Psoas muscle (tissue), 7 donors: ENCODE measurements at regions not wholly inside any gene's neighbourhood (a gene's known extent, or its start where the extent isn't known, plus 50 kb on each side); places are given as distances from the start of the nearest gene placed in this dataset.

ENCODE experiments used
- ATAC-seq, 4 donors: fragments of 200-7000 bp; cut with Tn5 transposase; one replicate each; pipeline ENCODE4 v1.9.1; 2020; ENCODE audit warnings: moderate library complexity in 3 of 4, mild to moderate bottlenecking in 2 of 4
- DNase-seq, 2 donors: peaks; one replicate each; pipeline ENCODE4 v3.0.0-alpha.2; 2020
- H3K27ac ChIP-seq: fragments of 200-600 bp; one replicate; pipeline ENCODE4 v1.8.0; 2022
- H3K27me3 ChIP-seq, 3 donors: fragments of 200-600 bp in 1 of 3; one replicate each; pipeline versions ENCODE4 v1.6.1 to v1.8.0; 2013 to 2022; ENCODE audit warnings: low read length in 2 of 3, mild to moderate bottlenecking in 2 of 3, moderate library complexity in 1 of 3; ENCODE audit not compliant: insufficient read depth in 3 of 3
- H3K36me3 ChIP-seq, 2 donors: fragments of 200-600 bp in 1 of 2; one replicate each; pipeline versions ENCODE4 v1.6.1 to v1.8.0; 2013 to 2022; ENCODE audit warnings: low read depth in 1 of 2, mild to moderate bottlenecking in 1 of 2, moderate library complexity in 1 of 2; ENCODE audit not compliant: insufficient read depth in 1 of 2
- H3K4me1 ChIP-seq: fragments of 200-600 bp; one replicate; pipeline ENCODE4 v1.8.0; 2022
- H3K4me3 ChIP-seq: fragments of 200-600 bp; one replicate; pipeline ENCODE4 v1.8.0; 2022; ENCODE audit warnings: mild to moderate bottlenecking
- H3K9me3 ChIP-seq: fragments of 200-600 bp; one replicate; pipeline ENCODE4 v1.8.0; 2022
- CTCF ChIP-seq: fragments of 200-600 bp; IDR thresholded peaks from one replicate; pipeline ENCODE4 v1.8.0; 2022; ENCODE audit warnings: antibody characterized with exemption
- WGBS, 3 donors: extraction: QIAGEN DNeasy Blood & Tissue Kit; methylation state at CpG; one replicate each; pipeline versions ENCODE4 v1.1.6 to v1.1.7; 2013; 5-methylcytosine and 5-hydroxymethylcytosine counted together
- intact Hi-C, 2 donors: fragments of 100-400 bp; cut with DNase I; formaldehyde crosslinking; loops; one replicate each; pipeline versions ENCODE4 v1.11.0 to v1.14.2; 2022
- donor health status: healthy with polysubstance abuse.
- donor health status: DM: no; HTN: no; CAD: no; lungs with moderate emphysema.
- donor health status: Bipolar disorder and iron deficiency.
- donor health status: healthy.
- donor health status: DM: yes; HTN: yes; CAD: no.
- donor health status: DM: no; HTN: no; CAD: no.
- donor health status: DM: yes; HTN: yes; CAD: no.

DNA sequence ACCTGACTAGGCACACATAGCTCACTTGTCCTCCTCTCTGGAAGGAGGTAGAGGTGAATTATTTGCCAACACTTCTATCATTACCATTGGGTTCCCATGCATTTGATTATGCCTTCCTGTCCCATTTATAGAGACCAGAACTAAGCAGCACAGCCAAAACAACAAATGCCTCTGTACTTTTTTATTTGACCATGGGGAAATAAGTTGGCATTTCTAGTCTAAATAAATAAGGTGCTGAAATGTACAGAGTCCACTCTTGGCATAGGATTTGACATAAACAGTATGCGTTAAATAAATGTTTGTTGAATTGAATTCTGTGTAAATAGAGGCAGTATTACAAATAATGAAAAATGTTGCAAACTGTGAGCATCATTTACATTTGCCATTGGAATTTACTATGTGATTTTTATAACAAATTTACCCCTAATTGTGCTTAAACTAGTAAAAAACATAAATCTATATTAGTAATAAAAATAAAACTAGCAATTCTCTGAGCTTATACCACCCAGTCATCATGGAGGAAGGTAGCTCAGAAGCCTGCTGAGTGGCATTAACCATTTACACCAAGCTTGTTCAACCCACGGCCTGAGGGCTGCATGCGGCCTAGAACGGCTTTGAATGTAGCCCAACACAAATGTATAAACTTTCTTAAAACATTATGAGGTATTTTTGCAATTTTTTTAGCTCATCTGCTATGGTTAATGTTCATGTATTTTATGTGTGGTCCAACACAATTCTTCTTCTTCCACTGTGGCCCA, 367.8 kb downstream of the FIGN start:
- no peak for DNase-seq
- no peak for ATAC-seq
- Histone ChIP-seq H3K4me1 (no peaks in the 10 kb centered on the region), H3K36me3 (no peaks in the 10 kb centered on the region), H3K9me3 (peaks cover 6% of the 10 kb centered on the region), H3K27ac (no peak overlapping the region), H3K4me3 (no peak overlapping the region), H3K27me3 (no peaks in the 10 kb centered on the region)
- 90 to 94% (median 93%) methylated on average over 4 of the region's 4 CpGs for WGBS, 3 donors
- no peak for TF ChIP-seq CTCF
- intact Hi-C loops, result no loop called here

GRCh38 chr2:163364736-163365135, 371.1 kb downstream of the FIGN start:
- no peak for TF ChIP-seq CTCF
- intact Hi-C loops, result no loop called here
- Histone ChIP-seq H3K36me3 (no peaks in the 10 kb centered on the region), H3K27ac (no peak overlapping the region), H3K9me3 (peaks cover 6% of the 10 kb centered on the region), H3K4me3 (no peak overlapping the region), H3K4me1 (no peaks in the 10 kb centered on the region), H3K27me3 (no peaks in the 10 kb centered on the region)
- ATAC-seq (no peak), DNase-seq (no peak)

DNA sequence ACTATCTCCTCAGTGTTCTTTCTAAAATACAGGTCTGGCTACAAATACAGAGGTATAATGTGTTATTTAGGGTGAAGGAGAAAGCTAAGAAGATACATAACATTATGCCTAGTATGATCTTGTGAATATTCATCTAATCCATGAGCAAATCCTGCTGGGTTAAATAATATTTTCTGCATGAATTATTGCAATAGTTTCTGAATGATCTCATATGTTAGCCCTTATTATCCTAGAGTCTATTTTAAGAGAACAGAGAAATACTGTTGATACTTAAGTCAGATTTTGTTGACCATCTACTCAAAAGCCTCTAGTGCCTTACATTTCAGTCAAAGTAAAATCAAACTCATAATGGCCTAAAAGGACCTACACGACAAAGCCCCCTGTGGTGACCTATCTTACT, 382.3 kb downstream of the FIGN start:
- ATAC-seq (no peak), DNase-seq (no peak)
- Histone ChIP-seq H3K36me3 (no peaks in the 10 kb centered on the region), H3K4me1 (no peaks in the 10 kb centered on the region), H3K4me3 (no peak overlapping the region), H3K9me3 (no peaks in the 10 kb centered on the region), H3K27me3 (no peaks in the 10 kb centered on the region), H3K27ac (no peak overlapping the region)
- intact Hi-C loops, result no loop called here
- no peak for TF ChIP-seq CTCF
- WGBS, 3 donors, result 81 to 88% (median 85%) methylated on average over 1 of the region's 1 CpG

GRCh38 chr2:163351966-163352365, 383.8 kb downstream of the FIGN start:
- TF ChIP-seq CTCF, result no peak
- Histone ChIP-seq H3K27ac (no peak overlapping the region), H3K36me3 (no peaks in the 10 kb centered on the region), H3K4me1 (no peaks in the 10 kb centered on the region), H3K27me3 (no peaks in the 10 kb centered on the region), H3K4me3 (no peak overlapping the region), H3K9me3 (no peaks in the 10 kb centered on the region)
- ATAC-seq (no peak), DNase-seq (no peak)
- intact Hi-C loops, result no loop called here
- 95 to 100% (median 97%) methylated on average over 2 of the region's 2 CpGs for WGBS, 3 donors

- Histone ChIP-seq H3K27ac (no peak overlapping the region), H3K4me3 (no peak overlapping the region), H3K36me3 (no peaks in the 10 kb centered on the region), H3K27me3 (no peaks in the 10 kb centered on the region), H3K4me1 (peaks cover 2% of the 10 kb centered on the region), H3K9me3 (no peaks in the 10 kb centered on the region)
- intact Hi-C loops, result no loop called here
- DNase-seq (no peak), ATAC-seq (no peak)
- no peak for TF ChIP-seq CTCF
- 85 to 89% (median 87%) methylated on average over 3 of the region's 3 CpGs for WGBS, 3 donors
These were observed 384.7 kb downstream of the FIGN start for GRCh38 chr2:163351143-163351542.
